HCT116 (cell line): ENCODE measurements at regions not wholly inside any gene's neighbourhood (a gene's known extent, or its start where the extent isn't known, plus 50 kb on each side); places are given as distances from the start of the nearest gene placed in this dataset.

Experiments
- ATAC-seq: fragments of 200-7000 bp; cut with Tn5 transposase; 2 replicates; pipeline ENCODE4 v1.9.1; 2020; ENCODE audit warnings: mild to moderate bottlenecking, moderate library complexity
- BruUV-seq: library from RNA; stranded (reverse); fragments of 400-500 nt; replicated peaks from 2 replicates; lab custom pipeline; 2021; lab: Mats Ljungman, UMichigan
- CTCF ChIA-PET: fragments of 300-600 bp; sonication (Branson Sonifier 250); formaldehyde crosslinking; loops from one replicate; lab custom pipeline; 2021; ENCODE audit warnings: antibody characterized with exemption; lab: Charles Lee
- POLR2A ChIA-PET: fragments of 300-600, 350-600 bp; sonication (Branson Sonifier 250); formaldehyde crosslinking; loops from one replicate; lab custom pipeline; 2021; ENCODE audit warnings: antibody characterized with exemption; lab: Charles Lee
- RAD21 ChIA-PET, 2 experiments: fragments of 300-600 bp; sonication (Branson Sonifier 250); formaldehyde crosslinking; loops; one replicate each; lab custom pipeline; 2023; ENCODE audit warnings: low total read pairs in 2 of 2; ENCODE audit not compliant: uncharacterized antibody in 2 of 2, unreplicated experiment in 2 of 2, low non-redundant PET in 1 of 2; lab: Charles Lee
- DNase-seq: peaks from one replicate; pipeline ENCODE4 v3.0.0-alpha.2; 2010; ENCODE audit warnings: low read depth, low spot score
- H2AFZ ChIP-seq: fragments of 200-600 bp; shearing (Covaris generic), sonication (generic); 2 replicates; pipeline ENCODE4 v1.6.1; 2017; ENCODE audit warnings: low read depth, mixed run types, mixed read lengths, antibody characterized with exemption, low read length; ENCODE audit not compliant: poor library complexity, severe bottlenecking
- H3K27ac ChIP-seq: 2 replicates; pipeline ENCODE4 v1.5.1; 2012; ENCODE audit warnings: low read depth, low read length
- H3K27me3 ChIP-seq: fragments of 200-600 bp; sonication (generic); 2 replicates; pipeline ENCODE4 v1.6.1; 2016; ENCODE audit warnings: mixed run types, low read length, mixed read lengths; ENCODE audit not compliant: insufficient read depth
- H3K36me3 ChIP-seq, 2 experiments: fragments of 200-500 bp in 1 of 2; fragments of 200-600 bp in 1 of 2; sonication (Bioruptor generic) in 1 of 2; sonication (generic) in 1 of 2; 2 replicates each; pipeline versions ENCODE4 v1.5.1 to v1.6.1; 2014 to 2016; ENCODE audit warnings: low read length in 2 of 2, inconsistent platforms in 1 of 2, mixed read lengths in 1 of 2, mixed run types in 1 of 2; ENCODE audit not compliant: insufficient read depth in 2 of 2, control insufficient read depth in 1 of 2
- H3K4me1 ChIP-seq, 2 experiments: fragments of 200-600 bp in 1 of 2; sonication (generic) in 1 of 2; 2 replicates each; pipeline versions ENCODE4 v1.5.1 to v1.6.1; 2012 to 2017; ENCODE audit warnings: low read length in 2 of 2, inconsistent platforms in 1 of 2, mild to moderate bottlenecking in 1 of 2, mixed read lengths in 1 of 2, mixed run types in 1 of 2, moderate library complexity in 1 of 2; ENCODE audit not compliant: insufficient read depth in 2 of 2, control insufficient read depth in 1 of 2
- H3K4me2 ChIP-seq: fragments of 200-600 bp; sonication (generic); 2 replicates; pipeline ENCODE4 v1.6.1; 2017; ENCODE audit warnings: mixed run types, low read length, mixed read lengths
- H3K4me3 ChIP-seq, 2 experiments: fragments of 200-600 bp in 1 of 2; sonication (generic) in 1 of 2; replicated peaks in 1 of 2; 2 replicates each; pipeline ENCODE4 v1.5.1; 2011 to 2016; ENCODE audit warnings: low read length in 2 of 2, control low read depth in 1 of 2, low read depth in 1 of 2, mild to moderate bottlenecking in 1 of 2, mixed read lengths in 1 of 2, mixed run types in 1 of 2
- H3K79me2 ChIP-seq: fragments of 200-600 bp; sonication (generic); 2 replicates; pipeline ENCODE4 v1.6.1; 2017; ENCODE audit warnings: mild to moderate bottlenecking, mixed run types, low read length, moderate library complexity, mixed read lengths; ENCODE audit not compliant: insufficient read depth
- H3K9ac ChIP-seq: fragments of 200-600 bp; sonication (generic); 2 replicates; pipeline ENCODE4 v1.6.1; 2016; ENCODE audit warnings: low read length, mixed read lengths
- H3K9me2 ChIP-seq: fragments of 200-600 bp; sonication (generic), shearing (Covaris generic); 2 replicates; pipeline ENCODE4 v1.6.1; 2017; ENCODE audit warnings: mixed run types, mild to moderate bottlenecking, moderate library complexity; ENCODE audit not compliant: insufficient read depth
- H3K9me3 ChIP-seq, 2 experiments: fragments of 200-500 bp in 1 of 2; fragments of 200-600 bp in 1 of 2; sonication (Bioruptor generic) in 1 of 2; sonication (generic) in 1 of 2; 2 replicates each; pipeline ENCODE4 v1.6.1; 2014 to 2017; ENCODE audit warnings: low read length in 2 of 2, mixed read lengths in 2 of 2, inconsistent platforms in 1 of 2, low read depth in 1 of 2, mild to moderate bottlenecking in 1 of 2, mixed run types in 1 of 2, moderate library complexity in 1 of 2; ENCODE audit not compliant: control insufficient read depth in 1 of 2, insufficient read depth in 1 of 2
- H4K20me1 ChIP-seq: fragments of 200-600 bp; sonication (generic), shearing (Covaris generic); 2 replicates; pipeline ENCODE4 v1.6.1; 2017; ENCODE audit warnings: mixed run types, mild to moderate bottlenecking, moderate library complexity; ENCODE audit not compliant: insufficient read depth
- CBX3 ChIP-seq: IDR thresholded peaks from 2 replicates; pipeline ENCODE4 v1.6.1; 2012; ENCODE audit warnings: low read depth
- EGR1 ChIP-seq: IDR thresholded peaks from 2 replicates; pipeline ENCODE4 v1.6.1; 2012; ENCODE audit warnings: low read depth
- EZH2phosphoT487 ChIP-seq: fragments of 200-600 bp; IDR thresholded peaks from 2 replicates; pipeline ENCODE4 v1.6.1; 2018; ENCODE audit warnings: antibody characterized with exemption, borderline replicate concordance
- JUND ChIP-seq: IDR thresholded peaks from 2 replicates; pipeline ENCODE4 v1.6.1; 2012
- POLR2A ChIP-seq: IDR thresholded peaks from 2 replicates; pipeline ENCODE4 v1.7.0; 2011; ENCODE audit warnings: borderline replicate concordance; ENCODE audit not compliant: insufficient read depth, insufficient read length; ENCODE audit errors: extremely low read depth
- POLR2AphosphoS5 ChIP-seq: IDR thresholded peaks from 2 replicates; pipeline ENCODE4 v1.6.1; 2011; ENCODE audit warnings: mild to moderate bottlenecking, low read depth, low read length, moderate library complexity
- RAD21 ChIP-seq: IDR thresholded peaks from 2 replicates; pipeline ENCODE4 v1.6.1; 2012; ENCODE audit warnings: low read depth, mild to moderate bottlenecking
- SP1 ChIP-seq: IDR thresholded peaks from 2 replicates; pipeline ENCODE4 v1.6.1; 2012; ENCODE audit warnings: low read depth
- TCF7L2 ChIP-seq: IDR thresholded peaks from 2 replicates; pipeline ENCODE4 v1.7.0; 2011; ENCODE audit warnings: borderline replicate concordance, inconsistent platforms; ENCODE audit not compliant: insufficient read depth, insufficient read length; ENCODE audit errors: extremely low read depth
- ZFX ChIP-seq: fragments of 450-650 bp; IDR thresholded peaks from 2 replicates; pipeline ENCODE4 v1.6.1; 2017
- ZNF274 ChIP-seq: fragments of 200-500 bp; sonication (Bioruptor generic); IDR thresholded peaks from 2 replicates; pipeline ENCODE4 v1.6.1; 2014; ENCODE audit warnings: mild to moderate bottlenecking, low read depth, low read length, inconsistent platforms
- intact Hi-C: fragments of 100-400 bp; cut with micrococcal nuclease; formaldehyde crosslinking; loops from 2 replicates; pipeline ENCODE4 v1.10.0; 2022
- TF ChIP-seq, protein P1 (sequence below): IDR thresholded peaks from 2 replicates; pipeline ENCODE4 v1.6.1; 2012; ENCODE audit warnings: low read depth

DNA sequence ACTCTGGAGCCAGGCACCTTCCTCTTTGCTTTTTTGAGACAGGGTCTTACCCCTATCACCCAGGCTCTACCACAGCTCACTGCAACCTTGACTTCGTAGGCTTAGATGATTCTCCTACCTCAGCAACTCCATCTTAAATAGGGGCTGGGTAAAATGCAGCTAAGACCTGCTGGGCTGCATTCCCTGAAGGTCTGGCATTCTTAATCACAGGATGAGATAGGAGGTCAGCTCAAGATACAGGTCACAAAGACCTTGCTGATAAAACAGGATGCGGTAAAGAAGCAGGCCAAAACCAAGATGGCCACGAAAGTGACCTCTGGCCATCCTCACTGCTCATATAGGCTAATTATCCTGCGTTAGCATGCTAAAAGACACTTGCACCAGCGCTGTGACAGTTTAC is 770.8 kb upstream of the PRKX start:
- Histone ChIP-seq H3K9me3 (no peaks in the 10 kb centered on the region), H3K36me3 (no peaks in the 10 kb centered on the region), H3K4me3 (no peak overlapping the region), H3K4me2 (no peak overlapping the region), H3K4me1 (no peaks in the 10 kb centered on the region), H3K27ac (no peak overlapping the region), H3K27me3 (no peaks in the 10 kb centered on the region), H3K9ac (no peak overlapping the region), H3K79me2 (no peaks in the 10 kb centered on the region), H3K9me2 (no peaks in the 10 kb centered on the region), H2AFZ (no peak overlapping the region), H4K20me1 (no peaks in the 10 kb centered on the region)
- ChIA-PET POLR2A (no interaction called here), CTCF (no interaction called here), RAD21 (no interaction called here)
- no peak for TF ChIP-seq POLR2A
- TF ChIP-seq TCF7L2: no peak
- no peak for TF ChIP-seq RAD21
- TF ChIP-seq, protein P1, sequence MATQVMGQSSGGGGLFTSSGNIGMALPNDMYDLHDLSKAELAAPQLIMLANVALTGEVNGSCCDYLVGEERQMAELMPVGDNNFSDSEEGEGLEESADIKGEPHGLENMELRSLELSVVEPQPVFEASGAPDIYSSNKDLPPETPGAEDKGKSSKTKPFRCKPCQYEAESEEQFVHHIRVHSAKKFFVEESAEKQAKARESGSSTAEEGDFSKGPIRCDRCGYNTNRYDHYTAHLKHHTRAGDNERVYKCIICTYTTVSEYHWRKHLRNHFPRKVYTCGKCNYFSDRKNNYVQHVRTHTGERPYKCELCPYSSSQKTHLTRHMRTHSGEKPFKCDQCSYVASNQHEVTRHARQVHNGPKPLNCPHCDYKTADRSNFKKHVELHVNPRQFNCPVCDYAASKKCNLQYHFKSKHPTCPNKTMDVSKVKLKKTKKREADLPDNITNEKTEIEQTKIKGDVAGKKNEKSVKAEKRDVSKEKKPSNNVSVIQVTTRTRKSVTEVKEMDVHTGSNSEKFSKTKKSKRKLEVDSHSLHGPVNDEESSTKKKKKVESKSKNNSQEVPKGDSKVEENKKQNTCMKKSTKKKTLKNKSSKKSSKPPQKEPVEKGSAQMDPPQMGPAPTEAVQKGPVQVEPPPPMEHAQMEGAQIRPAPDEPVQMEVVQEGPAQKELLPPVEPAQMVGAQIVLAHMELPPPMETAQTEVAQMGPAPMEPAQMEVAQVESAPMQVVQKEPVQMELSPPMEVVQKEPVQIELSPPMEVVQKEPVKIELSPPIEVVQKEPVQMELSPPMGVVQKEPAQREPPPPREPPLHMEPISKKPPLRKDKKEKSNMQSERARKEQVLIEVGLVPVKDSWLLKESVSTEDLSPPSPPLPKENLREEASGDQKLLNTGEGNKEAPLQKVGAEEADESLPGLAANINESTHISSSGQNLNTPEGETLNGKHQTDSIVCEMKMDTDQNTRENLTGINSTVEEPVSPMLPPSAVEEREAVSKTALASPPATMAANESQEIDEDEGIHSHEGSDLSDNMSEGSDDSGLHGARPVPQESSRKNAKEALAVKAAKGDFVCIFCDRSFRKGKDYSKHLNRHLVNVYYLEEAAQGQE: no peak
- no peak for TF ChIP-seq EZH2phosphoT487
- TF ChIP-seq SP1: no peak
- TF ChIP-seq JUND: no peak
- TF ChIP-seq CBX3: no peak
- no peak for TF ChIP-seq POLR2AphosphoS5
- no peak for DNase-seq
- BruUV-seq: no TSS peak
- intact Hi-C loops: no loop called here
- no peak for ATAC-seq

DNA sequence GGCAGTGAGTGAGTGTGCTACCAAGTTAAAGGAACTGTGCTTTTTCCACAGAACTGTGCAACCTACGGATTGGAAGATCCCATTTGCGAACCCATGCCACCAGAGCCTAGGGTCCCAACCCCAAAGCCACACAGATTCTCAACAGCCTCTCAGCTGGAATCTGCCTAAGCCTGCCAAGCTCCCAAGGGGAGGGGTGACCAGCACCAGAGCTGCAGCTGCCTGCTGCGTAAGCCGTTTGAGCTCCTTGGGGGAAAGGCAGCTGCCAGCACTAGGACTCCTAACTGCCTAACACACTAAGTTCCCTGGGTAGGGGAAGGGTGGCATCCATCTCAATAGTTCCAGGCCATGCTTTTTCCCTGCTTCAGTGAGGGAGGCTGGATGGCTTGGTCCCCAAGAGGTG is 738.1 kb upstream of the PRKX start:
- no peaks in the 10 kb centered on the region for H3K36me3 ChIP-seq
- DNase-seq: no peak
- no peaks in the 10 kb centered on the region for H3K9me2 ChIP-seq
- H2AFZ ChIP-seq: no peak overlapping the region
- H3K9ac ChIP-seq: no peak overlapping the region
- H3K27me3 ChIP-seq: no peaks in the 10 kb centered on the region
- no peak for TF ChIP-seq EGR1
- no peak for TF ChIP-seq ZNF274
- no peak for TF ChIP-seq ZFX
- no peaks in the 10 kb centered on the region for H4K20me1 ChIP-seq
- POLR2A ChIA-PET: no interaction called here
- CTCF ChIA-PET: no interaction called here
- no peaks in the 10 kb centered on the region for H3K9me3 ChIP-seq
- H3K79me2 ChIP-seq: no peaks in the 10 kb centered on the region
- no peak overlapping the region for H3K27ac ChIP-seq
- ATAC-seq: no peak
- intact Hi-C loops: no loop called here
- H3K4me2 ChIP-seq: no peak overlapping the region
- H3K4me1 ChIP-seq: no peaks in the 10 kb centered on the region
- RAD21 ChIA-PET: no interaction called here
- H3K4me3 ChIP-seq: no peak overlapping the region
- BruUV-seq: no TSS peak
